Tibial nerve (tissue), 4 donors: ENCODE measurements at regions not wholly inside any gene's neighbourhood (a gene's known extent, or its start where the extent isn't known, plus 50 kb on each side); places are given as distances from the start of the nearest gene placed in this dataset.

Experiments used
- DNase-seq, 2 donors: peaks; one replicate each; pipeline ENCODE4 v3.0.0-alpha.2; 2019; ENCODE audit warnings: low spot score in 2 of 2
- H3K27ac ChIP-seq, 4 donors: fragments of 200-600 bp; sonication (generic) in 3 of 4; one replicate each; pipeline ENCODE4 v1.5.1; 2017 to 2019; ENCODE audit warnings: mild to moderate bottlenecking in 1 of 4
- H3K27me3 ChIP-seq, 2 donors: fragments of 200-600 bp; sonication (generic) in 1 of 2; one replicate each; pipeline versions ENCODE4 v1.5.1 to v1.6.0; 2017 to 2019
- H3K36me3 ChIP-seq, 3 donors: fragments of 200-600 bp; sonication (generic); one replicate each; pipeline ENCODE4 v1.5.1; 2018 to 2019
- H3K4me1 ChIP-seq, 4 donors: fragments of 200-600 bp; sonication (generic) in 3 of 4; one replicate each; pipeline ENCODE4 v1.5.1; 2017 to 2019
- H3K4me3 ChIP-seq, 4 donors: fragments of 200-600 bp; sonication (generic) in 3 of 4; one replicate each; pipeline ENCODE4 v1.5.1; 2017 to 2019; ENCODE audit warnings: mild to moderate bottlenecking in 1 of 4, moderate library complexity in 1 of 4
- H3K9me3 ChIP-seq, 4 donors: fragments of 200-600 bp; sonication (generic) in 3 of 4; one replicate each; pipeline ENCODE4 v1.5.1; 2017 to 2019
- EP300 ChIP-seq, 2 donors: sonication (generic); formaldehyde crosslinking; IDR thresholded peaks; one replicate each; pipeline ENCODE4 v1.6.1; 2017; ENCODE audit warnings: antibody characterized with exemption in 2 of 2, mild to moderate bottlenecking in 1 of 2
- POLR2A ChIP-seq, 2 donors: fragments of 450-650 bp; IDR thresholded peaks; one replicate each; pipeline ENCODE4 v1.6.1; 2017; ENCODE audit warnings: antibody characterized with exemption in 2 of 2, mild to moderate bottlenecking in 2 of 2, moderate library complexity in 2 of 2
- WGBS, 2 donors: methylation state at CpG; one replicate each; pipeline ENCODE4 v1.1.5; 2018; 5-methylcytosine and 5-hydroxymethylcytosine counted together
- TF ChIP-seq, protein P1 (sequence below), 5 experiments: fragments of 200-600 bp in 3 of 5; fragments of 450-650 bp in 2 of 5; sonication (generic) in 3 of 5; IDR thresholded peaks; one replicate each; pipeline ENCODE4 v1.5.1; 2016 to 2019; ENCODE audit warnings: antibody characterized with exemption in 5 of 5, mild to moderate bottlenecking in 3 of 5, moderate library complexity in 2 of 5

GRCh38 chr15:26235864-26236263 is 372.7 kb upstream of the ATP10A start:
- Histone ChIP-seq H3K4me1 (no peaks in the 10 kb centered on the region), H3K27ac (no peak overlapping the region), H3K4me3 (no peak overlapping the region), H3K36me3 (no peaks in the 10 kb centered on the region), H3K27me3 (no peaks in the 10 kb centered on the region), H3K9me3 (peaks cover 0 to 3% (median 0%) of the 10 kb centered on the region in 4 donors)
- DNase-seq: no peak
- WGBS, 2 donors: 35 to 37% methylated on average over 3 of the region's 3 CpGs
- TF ChIP-seq, protein P1, sequence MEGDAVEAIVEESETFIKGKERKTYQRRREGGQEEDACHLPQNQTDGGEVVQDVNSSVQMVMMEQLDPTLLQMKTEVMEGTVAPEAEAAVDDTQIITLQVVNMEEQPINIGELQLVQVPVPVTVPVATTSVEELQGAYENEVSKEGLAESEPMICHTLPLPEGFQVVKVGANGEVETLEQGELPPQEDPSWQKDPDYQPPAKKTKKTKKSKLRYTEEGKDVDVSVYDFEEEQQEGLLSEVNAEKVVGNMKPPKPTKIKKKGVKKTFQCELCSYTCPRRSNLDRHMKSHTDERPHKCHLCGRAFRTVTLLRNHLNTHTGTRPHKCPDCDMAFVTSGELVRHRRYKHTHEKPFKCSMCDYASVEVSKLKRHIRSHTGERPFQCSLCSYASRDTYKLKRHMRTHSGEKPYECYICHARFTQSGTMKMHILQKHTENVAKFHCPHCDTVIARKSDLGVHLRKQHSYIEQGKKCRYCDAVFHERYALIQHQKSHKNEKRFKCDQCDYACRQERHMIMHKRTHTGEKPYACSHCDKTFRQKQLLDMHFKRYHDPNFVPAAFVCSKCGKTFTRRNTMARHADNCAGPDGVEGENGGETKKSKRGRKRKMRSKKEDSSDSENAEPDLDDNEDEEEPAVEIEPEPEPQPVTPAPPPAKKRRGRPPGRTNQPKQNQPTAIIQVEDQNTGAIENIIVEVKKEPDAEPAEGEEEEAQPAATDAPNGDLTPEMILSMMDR (IDR thresholded peaks at IDR 0.05): no peak
- TF ChIP-seq EP300 (IDR thresholded peaks at IDR 0.05) (no peak), POLR2A (IDR thresholded peaks at IDR 0.05) (no peak)

DNA sequence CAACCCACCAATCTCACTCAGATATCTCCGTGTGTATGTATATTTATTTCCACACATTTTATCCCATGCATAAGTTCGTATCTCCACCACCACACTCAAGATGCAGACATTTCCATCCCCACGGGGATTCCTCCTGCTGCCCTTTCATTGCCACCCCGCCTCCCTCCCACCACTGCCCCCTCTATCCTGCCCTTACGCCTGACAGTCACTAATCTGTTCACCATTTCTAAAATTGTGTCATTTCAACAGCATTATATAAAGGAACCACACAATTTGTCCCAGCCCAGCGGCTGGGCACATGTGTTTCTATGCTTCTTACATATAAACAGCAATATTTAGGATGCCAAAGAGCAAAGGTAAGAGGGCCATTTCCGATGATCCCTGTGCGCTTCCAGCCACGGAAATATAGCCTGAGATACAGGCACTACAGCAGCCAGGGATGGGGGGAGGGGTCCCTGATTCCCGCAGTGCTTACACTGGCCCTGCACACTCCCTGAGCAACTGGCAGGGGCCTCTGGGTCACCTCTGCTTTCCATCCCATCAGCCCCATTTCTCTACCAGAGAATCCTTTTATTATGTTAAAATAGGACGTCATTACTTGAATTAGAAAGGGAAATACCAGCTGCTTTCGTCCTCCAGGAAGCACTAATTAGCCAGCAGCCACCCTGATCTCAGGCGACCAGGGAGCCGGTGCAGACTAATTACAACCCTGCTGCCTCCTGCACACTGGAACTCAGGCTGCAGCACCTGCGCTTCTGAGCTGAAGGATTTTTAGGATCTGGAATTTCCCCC is 372.0 kb upstream of the ATP10A start:
- H3K9me3 ChIP-seq: peaks cover 0 to 3% (median 0%) of the 10 kb centered on the region in 4 donors
- TF ChIP-seq, protein P1 (IDR thresholded peaks at IDR 0.05): no peak
- TF ChIP-seq EP300 (IDR thresholded peaks at IDR 0.05) (no peak), POLR2A (IDR thresholded peaks at IDR 0.05) (no peak)
- H3K27ac ChIP-seq: no peak overlapping the region
- no peaks in the 10 kb centered on the region for H3K36me3 ChIP-seq
- H3K4me1 ChIP-seq: no peaks in the 10 kb centered on the region
- no peak overlapping the region for H3K4me3 ChIP-seq
- DNase-seq: no peak
- no peaks in the 10 kb centered on the region for H3K27me3 ChIP-seq
- 25 to 31% methylated on average over 15 of the region's 15 CpGs for WGBS, 2 donors

DNA sequence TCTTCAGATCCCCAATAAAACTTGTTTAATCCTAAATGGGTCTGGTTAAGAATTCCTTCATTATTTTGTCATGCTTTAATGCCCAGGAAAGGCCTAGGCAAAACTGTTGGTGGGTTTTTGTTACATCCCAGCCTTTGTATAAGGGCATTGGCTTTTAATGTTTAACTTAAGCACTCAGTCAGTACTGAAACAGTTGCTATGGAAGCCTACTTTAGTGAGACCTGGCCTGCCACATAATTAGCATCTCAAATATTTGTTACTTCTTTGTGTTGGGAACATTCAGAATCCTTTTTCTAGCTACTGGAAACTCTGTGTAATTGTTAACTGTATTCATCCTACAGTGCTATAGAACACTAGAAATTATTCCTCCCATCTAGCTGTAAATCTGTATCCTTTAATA is 369.6 kb upstream of the ATP10A start:
- H3K27ac ChIP-seq: no peak overlapping the region
- DNase-seq: no peak
- H3K9me3 ChIP-seq: peaks cover 0 to 7% (median 0%) of the 10 kb centered on the region in 4 donors
- no peaks in the 10 kb centered on the region for H3K36me3 ChIP-seq
- no peak overlapping the region for H3K4me3 ChIP-seq
- no peaks in the 10 kb centered on the region for H3K4me1 ChIP-seq
- H3K27me3 ChIP-seq: no peaks in the 10 kb centered on the region
- TF ChIP-seq, protein P1 (IDR thresholded peaks at IDR 0.05): no peak
- TF ChIP-seq POLR2A (IDR thresholded peaks at IDR 0.05) (no peak), EP300 (IDR thresholded peaks at IDR 0.05) (no peak)

- H3K27ac ChIP-seq: no peak overlapping the region
- TF ChIP-seq POLR2A (IDR thresholded peaks at IDR 0.05) (no peak), EP300 (IDR thresholded peaks at IDR 0.05) (no peak)
- TF ChIP-seq, protein P1 (IDR thresholded peaks at IDR 0.05): no peak
- H3K27me3 ChIP-seq: no peaks in the 10 kb centered on the region
- H3K36me3 ChIP-seq: no peaks in the 10 kb centered on the region
- peaks cover 0 to 7% (median 0%) of the 10 kb centered on the region in 4 donors for H3K9me3 ChIP-seq
- H3K4me1 ChIP-seq: no peaks in the 10 kb centered on the region
- DNase-seq: no peak
- no peak overlapping the region for H3K4me3 ChIP-seq
- WGBS, 2 donors: 63 to 69% methylated on average over 6 of the region's 6 CpGs
These were observed 368.0 kb upstream of the ATP10A start for GRCh38 chr15:26231096-26231495.

DNA sequence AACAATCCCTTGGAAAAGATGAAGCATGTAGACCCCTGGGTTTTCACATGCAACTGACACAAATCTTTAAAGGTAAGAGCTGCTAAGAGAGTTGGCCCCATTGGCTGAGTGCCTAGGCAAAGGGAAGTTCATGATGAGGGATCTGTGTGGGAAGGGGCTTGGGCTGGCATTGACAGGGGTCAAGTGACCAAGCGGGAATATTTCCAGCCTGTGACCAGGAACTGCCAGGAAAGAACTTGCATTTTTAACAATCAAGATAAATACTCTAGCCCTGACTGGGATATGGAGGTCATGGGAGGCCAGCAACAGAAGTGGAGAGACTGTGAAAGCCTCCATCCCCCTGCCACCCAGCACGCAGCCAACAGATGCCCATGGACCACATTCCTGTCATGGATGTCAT is 361.1 kb upstream of the ATP10A start:
- no peak overlapping the region for H3K4me3 ChIP-seq
- H3K4me1 ChIP-seq: no peaks in the 10 kb centered on the region
- no peak overlapping the region for H3K27ac ChIP-seq
- DNase-seq: no peak
- WGBS, 2 donors: 83 to 93% methylated on average over 2 of the region's 2 CpGs
- TF ChIP-seq POLR2A (IDR thresholded peaks at IDR 0.05) (no peak), EP300 (IDR thresholded peaks at IDR 0.05) (no peak)
- TF ChIP-seq, protein P1 (IDR thresholded peaks at IDR 0.05): no peak
- H3K27me3 ChIP-seq: no peaks in the 10 kb centered on the region
- H3K9me3 ChIP-seq: peaks cover 0 to 7% (median 0%) of the 10 kb centered on the region in 4 donors
- no peaks in the 10 kb centered on the region for H3K36me3 ChIP-seq
